HG03045 (cell line): ENCODE measurements at regions not wholly inside any gene's neighbourhood (a gene's known extent, or its start where the extent isn't known, plus 50 kb on each side); places are given as distances from the start of the nearest gene placed in this dataset.
A peak's percentile ranks its signal among the peaks of the same experiment; 100 is the strongest.

ENCODE experiments used
- ATAC-seq: cut with Tn5 transposase; IDR thresholded peaks from one replicate; pipeline ENCODE4 v1.9.1; 2021; ENCODE audit warnings: mild to moderate bottlenecking, moderate library complexity; ENCODE audit not compliant: unreplicated experiment

DNA sequence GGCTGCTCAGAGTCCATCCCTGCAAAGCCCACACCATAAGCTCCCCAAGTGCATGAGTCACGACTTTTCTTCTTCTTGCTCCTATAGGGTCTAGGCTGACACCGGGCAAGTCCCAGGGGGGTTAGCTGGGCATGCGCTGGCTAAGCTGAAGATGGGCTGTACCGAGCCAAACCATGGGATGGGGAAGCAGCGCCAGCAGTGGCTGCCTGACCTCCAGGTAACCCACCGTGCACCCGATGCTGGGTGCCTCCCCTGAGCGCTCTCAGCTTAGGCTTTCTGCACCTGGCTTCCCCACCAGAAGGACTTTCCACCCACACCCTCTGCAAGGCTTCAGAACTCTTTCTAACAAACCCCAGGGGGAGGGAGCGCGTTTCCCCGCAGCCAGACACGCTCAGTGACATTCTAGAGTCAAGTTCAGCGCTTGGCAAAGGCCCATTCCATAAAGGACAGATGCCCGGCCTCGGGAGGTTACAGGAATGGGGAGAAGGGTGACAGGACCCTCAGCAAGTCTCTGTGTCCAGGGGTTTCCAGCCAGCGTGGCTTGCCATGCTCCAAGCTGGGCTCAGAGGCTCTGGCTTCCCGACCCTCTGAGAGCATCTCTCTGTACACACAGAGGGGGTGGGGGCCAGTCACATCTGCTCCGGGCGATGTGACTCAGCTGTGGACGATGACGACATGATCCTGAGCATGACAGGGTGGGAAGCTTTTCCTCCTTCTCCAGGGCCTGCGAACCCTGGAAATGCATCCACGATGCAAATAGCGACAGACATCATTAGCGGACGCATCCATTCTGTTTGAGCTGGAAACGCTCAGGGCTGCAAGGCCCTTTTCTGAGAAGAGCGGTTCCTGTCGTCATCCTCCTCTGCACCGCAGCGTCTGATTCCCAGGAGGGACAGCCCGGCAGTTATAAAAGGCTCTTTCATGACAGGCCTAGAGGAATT is 107.8 kb downstream of the SIK1 start:
- no peak for ATAC-seq

DNA sequence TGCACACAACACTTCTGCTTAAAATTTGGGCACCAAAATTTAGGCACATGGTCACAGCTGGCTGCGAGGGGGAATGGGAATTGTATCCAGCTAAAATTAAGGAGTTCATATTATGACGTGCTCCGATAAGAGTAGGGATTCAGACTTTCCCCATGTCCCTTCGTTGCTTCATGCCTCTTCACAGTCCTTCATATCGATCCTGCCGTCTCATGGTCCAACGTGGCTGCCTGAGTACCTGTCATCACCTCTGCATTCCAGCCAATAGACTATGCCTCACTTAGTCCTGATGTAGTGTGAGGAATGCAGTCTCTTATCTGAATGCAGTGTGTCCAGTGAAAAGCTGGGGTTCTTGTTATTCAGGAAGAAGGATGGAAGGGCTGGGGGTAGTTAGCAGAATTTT is 108.6 kb downstream of the SIK1 start:
- ATAC-seq = no peak

DNA sequence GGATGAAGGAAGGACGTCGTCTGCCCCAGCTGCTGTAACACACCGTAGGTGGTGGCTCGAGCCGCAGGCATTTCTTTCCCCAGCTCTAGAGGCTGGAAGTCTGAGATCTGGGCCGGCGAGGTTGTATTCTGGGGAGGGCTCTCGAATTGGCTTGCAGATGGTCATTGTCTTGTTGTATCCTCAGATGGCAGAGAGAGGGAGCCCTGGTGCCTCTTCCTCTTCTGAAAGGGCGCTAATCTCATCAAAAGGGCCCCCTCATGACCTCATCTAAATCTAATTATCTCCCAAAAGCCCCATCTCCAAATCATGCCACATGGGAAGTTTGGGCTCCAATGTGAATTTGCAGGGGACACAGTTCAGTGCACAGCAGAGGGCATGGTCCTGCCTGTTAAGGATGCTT is 109.0 kb downstream of the SIK1 start:
- ATAC-seq = no peak

DNA sequence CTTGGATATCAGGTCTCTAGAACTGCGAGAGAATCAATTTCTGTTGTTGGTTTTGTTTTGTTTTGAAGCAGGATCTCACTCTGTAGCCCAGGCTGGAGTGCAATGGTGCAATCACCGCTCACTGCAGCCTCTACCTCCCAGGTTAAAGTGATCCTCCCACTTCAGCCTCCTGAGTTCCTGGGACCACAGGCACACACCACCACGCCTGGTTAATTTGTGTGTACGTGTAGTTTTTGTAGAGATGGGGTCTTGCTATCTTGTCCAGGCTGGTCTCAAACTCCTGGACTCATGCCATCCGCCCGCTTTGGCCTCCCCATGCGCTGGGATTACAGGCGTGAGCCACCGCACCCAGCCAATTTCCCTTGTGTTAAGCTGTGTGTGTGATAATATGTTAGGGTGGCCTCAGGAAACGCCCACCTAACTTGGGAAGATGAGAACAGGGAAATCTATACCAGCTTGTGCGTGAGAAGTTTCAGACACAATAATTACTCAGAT is 109.6 kb downstream of the SIK1 start:
- no peak for ATAC-seq

DNA sequence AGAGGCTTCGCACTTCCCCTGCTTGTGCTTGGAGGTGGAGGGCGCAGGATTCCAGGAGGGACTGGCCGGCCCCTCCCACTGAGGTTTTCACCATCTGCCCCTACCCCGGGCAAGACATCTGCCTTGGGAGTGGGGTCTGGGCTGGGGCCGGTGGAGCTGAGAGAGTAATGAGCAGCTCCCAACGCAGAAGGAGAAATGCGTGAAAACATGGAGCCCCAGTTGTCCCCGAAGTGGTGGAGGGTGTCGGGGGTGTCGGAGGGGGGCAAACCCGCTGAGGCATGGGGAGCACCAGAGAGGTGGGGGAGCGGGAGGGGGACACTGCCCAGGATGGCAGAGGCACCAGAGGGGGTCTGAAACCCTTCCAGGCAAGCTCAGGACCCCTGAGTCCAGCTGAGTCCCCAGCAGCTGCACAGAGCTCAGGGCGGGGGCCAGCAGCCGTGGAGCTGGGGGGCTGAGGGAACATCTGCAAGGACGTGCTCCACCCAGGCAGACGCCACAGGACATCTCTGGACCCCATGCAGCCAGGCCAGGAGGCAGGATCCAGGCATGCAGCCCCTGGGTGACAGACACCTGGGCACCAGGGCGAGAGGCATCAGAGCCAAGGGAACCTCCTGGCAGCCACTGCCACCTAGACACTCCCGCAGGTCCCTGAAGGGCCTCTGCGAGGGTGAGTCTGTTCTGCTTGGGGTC is 110.6 kb downstream of the SIK1 start:
- ATAC-seq = no peak

DNA sequence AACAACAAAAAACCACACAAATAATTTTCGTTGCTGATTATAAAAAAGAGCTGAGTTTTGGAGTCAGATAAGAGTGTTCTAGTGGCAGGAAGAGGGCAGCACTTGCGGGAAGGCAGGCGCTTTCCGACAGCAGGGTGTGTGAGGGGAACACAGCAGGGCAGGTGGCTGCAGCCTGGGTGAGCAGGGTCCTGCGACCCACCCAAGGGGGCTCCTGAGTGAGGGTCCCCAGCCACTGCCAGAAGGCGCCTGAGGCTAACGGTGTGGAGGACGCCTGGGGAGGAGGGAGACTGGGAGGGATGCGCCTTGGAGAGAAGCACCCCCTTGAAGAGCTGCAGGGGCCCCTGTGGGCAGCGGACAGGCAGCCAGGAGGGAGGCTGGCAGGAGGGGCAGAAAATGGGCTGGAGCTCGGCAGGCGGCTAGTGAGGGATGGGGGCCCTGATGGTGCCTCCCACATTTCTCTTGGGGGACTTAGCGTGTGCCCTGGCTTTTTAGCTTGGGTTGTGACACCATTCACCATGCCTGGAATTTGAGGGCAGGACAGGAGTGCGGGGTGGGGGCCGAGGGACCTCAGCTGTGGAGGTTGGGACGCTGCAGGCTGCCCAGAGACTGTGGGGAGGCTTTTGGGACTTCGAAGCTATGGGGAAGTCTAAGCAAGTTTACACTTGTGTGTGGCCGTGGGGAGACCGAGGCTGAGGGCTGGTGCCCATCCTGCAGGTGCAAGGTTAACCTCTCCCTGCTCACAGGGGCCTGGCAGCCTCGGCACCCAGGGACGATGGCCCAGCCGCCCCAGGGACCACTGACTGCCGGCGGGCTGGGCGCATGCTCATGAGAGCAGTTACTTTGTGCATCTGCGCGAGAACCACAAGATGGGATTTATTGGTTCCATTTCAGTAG is 111.4 kb downstream of the SIK1 start:
- no peak for ATAC-seq

DNA sequence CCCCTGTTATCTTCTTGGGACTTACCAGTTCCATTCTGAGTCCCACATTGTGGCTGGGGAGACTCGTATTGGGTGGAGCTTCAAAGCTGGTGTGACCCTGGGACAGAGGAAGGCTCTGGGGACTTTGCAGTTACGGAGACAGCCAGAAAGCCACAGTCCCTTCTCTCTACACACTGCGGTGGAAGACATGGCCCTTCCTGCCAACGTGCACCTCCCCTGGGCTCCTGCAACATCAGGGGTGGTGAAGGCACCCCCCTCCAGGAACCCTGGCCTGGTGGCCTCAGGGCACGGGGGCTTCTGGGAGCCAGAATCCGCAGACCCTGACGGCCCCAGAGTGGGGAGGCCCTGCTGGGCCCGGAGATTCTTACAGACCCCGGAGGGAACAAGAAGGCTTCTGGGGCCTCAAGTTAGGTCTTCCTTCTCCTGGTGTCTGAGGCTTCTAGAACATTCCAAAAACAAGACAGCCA is 113.0 kb downstream of the SIK1 start:
- ATAC-seq = no peak

DNA sequence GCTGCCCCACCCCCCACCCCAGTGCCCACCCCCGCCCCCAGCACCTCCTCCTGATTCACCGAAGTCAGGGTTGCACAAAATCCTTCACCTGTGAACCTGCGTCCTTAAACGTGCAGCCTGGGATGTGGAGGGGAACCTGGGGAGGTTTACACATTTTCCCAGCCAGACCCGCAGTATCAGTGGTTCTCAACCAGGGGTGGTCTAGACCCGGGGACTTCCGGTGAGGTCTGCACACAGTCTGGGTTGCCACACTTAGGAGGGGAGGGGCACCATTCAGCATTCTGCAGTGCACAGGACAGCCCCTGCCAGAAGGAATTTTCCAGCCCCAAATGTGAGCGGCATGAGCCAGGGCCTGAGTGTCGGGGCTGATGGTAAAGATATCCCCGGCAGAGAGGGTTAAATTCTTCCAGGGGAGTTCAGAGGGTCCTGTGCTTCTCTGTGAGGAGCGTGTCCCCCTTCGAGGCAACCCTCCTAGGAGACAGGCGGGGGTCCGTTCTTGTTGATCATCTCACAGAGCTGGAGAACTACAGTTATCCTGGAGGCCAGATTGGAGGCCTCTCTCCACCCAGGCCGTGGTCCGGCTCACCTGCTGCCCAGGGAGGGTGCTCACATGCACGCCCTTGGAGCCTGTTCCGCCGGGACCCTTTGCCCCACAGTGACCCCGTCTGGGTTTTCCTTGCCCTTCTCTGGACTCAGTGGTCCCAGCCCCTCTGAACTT is 113.6 kb downstream of the SIK1 start:
- ATAC-seq = no peak

DNA sequence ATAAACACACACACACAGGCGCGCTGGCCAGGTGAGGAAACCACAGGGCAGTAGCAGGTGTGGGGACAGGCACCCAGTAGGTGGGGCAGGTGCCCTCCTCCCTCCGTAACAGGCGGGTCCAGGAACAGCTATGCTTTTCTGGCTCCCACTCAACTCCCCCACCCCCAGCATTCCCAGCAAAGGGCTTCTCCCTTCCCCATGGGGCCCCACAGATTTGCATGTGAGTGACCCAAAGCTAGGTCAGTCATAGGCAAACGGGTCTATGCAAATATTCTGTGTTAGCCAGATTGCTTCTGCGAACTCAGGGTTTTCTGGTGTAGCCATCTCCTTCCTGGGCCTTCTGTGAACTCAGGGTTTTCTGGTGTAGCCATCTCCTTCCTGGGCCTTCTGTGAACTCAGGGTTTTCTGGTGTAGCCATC is 114.2 kb downstream of the SIK1 start:
- peak; percentile 51 for ATAC-seq

DNA sequence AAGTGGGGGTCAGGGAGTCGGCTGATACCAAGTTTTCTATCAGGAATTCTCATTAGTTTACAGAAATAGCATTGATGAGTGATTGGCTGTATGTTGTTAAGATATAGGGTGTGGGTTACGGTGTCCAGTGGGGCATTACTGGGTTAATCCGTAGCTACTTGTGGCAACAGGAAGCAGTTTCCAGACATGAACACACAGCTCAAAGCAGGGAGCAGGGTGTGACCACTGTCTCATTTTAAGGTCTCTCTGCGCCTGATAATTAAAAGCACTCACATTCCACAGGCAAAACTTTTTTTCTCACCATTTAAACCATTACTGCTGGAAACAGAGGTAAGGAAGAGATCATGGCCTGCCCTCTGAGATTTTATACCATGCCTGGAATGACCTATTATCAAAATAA is 114.9 kb downstream of the SIK1 start:
- ATAC-seq = no peak

DNA sequence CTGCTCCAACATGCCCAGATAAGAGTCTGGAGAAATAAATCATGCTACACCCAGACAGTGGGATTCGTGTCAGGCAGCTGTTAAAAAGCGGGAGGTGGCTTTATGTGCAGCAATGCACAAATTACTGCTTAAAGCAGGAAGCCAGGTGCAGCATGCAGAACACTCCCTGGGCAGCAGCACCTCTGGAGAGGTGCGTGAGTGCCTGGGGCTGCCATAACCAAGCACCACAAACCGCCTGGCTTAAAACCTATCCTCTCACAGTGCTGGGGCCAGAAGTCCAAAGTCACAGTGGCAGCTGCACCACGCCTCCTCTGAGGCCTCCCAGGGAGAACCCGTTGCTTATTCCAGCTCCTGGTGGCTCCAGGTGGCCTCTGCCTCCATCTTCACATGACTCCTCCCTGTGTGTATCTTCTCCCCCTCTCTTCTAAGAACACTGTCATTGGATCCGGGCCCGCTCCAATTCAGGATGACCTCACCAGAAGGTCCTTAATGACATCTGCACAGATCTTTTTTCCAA is 115.6 kb downstream of the SIK1 start:
- no peak for ATAC-seq

DNA sequence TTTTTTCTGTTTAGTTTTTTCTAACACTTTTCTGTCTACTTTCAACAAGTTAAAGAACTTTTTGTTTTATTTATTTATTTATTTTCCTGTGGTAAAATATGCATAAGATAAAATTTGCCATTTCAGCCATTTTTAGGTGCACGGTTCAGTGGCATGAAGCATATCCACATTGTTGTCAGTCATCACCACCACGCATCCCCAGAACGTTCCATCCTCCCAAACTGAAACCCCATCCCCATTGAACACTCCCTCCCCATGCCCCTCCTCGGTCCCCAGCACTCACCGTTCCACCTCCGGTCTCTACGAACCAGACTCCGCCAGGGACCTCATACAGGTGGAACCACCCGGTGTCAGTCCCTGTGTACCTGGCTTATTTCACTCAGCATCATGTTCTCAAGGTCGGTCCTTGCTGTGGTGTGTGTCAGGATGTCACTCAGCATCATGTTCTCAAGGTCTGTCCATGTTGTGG is 118.1 kb downstream of the SIK1 start:
- ATAC-seq = no peak

DNA sequence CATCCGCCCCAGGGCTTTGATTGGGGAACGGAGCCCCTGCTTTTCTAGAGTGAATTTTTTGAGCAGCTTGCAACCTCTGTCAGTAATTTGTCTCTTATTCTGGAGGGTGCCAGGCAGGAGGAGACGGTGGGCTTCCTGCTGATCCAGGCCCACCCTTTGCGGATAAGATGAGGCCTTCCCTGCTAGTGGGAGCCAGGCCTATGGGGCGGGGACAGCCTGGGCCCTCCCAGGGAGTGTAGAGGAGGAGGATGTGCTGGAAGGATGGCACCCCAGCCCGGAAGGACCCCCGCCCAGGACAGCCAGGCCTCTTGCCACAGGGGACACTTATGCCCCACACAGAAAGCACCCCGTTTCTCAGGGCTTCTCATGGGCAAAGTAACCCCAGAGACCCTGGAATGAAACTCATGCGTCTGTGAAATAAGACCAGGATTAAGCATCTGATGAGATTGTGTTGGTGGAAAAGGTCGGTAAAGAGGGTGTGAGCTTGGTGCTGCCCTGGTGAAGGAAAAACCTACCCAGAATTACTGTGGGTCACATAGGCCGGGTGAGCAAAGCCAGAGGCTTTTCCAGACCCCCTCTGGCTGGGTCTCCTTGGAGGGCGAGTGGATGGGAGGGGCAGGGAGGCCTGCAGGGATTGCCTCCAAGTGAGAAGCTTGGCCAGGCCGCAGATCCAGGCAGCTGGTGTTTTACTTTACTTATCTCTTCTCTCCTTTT is 118.7 kb downstream of the SIK1 start:
- ATAC-seq = no peak

DNA sequence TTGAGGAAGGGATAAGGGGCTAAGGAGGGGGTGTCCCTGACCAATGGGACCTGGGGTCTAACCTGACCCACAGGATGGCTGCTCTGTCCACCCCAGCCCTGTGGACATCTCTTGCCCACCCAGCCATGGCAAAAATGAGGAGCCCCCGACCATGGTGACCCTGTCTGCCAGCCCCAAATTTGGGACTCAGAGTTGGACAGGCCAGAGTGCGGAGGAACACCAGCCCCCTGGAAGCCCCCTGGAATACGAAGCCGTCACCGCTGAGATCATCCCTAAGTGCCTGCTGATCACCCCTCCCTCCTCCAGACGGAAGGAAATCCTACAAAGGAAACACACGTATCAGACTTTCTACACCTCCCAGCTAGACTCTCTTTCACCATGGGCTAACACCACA is 119.3 kb downstream of the SIK1 start:
- no peak for ATAC-seq

DNA sequence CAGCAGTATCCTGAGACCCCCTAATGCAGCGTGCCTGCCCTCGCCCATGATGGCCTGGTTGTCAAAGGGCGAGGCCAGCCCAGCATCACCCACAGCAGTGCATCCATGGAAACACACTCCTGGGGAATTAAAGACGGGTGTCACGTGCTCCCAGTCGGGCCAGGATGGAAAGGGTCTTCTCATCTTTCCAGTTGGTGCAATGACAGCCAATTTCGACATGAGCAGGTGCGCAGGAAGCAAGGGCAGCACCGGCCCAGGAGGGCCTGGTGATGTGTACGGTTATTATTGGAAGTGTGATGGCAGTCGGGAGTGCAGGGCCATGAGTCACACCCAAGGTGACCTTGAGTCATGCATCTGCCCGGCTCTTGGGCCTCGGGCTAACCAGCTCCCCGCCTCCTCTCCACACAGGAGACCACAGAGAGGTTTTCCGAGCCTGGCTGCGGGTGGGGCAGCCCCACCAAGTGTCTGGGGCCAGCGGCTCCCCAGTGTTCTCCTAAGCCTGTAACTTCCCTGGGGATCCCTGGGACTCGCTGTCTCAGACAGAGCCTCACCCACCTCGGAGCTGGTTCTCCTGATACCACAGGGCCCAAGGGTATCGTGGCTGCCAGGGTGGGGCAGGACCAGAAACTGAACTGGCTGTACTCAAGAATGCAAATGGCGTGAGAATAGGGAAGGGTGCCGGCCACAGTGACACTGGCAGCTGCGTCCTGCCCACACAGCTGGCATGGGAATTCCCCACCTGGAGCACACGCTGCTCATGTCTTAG is 119.8 kb downstream of the SIK1 start:
- ATAC-seq = peak; percentile 63

DNA sequence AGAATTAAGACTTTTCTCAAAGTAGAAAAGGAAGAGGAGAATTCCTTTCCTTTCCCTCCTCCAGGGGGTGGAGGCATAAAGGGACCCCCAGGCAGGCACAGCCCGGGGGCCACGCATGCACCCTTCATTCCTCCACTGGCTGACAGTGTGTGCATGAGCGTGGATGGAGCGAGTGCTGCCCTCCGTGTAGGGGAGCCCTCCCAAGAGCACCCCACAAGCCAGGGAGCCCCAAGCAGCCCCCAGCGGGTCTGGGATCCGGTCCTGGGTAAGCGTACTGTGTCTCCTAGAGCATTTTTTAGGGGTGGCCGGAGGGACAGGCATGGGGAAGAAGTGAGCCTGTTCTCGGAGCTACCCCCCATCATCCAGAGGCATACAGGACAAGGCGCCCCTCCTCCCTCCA is 120.5 kb downstream of the SIK1 start:
- no peak for ATAC-seq

DNA sequence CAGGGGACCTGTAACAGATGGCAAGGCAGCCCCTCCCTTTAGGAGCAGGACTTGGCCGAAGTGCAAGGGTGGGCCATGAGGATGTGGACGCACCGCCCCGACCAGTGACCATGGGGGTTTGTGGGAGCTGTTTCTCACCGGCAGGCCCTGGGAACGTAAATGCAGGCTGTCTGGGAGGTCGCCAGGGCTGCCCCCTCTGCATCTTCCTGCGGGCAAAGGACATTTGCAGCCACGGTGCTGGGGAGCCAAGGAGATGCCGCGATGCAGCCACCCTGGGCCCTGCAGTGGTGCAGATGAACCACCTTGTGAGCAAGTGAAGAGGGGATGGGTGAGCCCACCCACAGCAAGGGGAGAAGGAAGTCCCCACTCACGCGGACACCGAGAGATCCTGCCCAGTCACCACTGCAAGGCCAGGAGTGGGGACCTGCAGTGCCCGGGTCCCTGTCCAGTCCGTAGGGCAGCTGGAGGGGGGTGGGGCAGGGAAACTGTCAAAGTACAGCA is 121.1 kb downstream of the SIK1 start:
- ATAC-seq = no peak

DNA sequence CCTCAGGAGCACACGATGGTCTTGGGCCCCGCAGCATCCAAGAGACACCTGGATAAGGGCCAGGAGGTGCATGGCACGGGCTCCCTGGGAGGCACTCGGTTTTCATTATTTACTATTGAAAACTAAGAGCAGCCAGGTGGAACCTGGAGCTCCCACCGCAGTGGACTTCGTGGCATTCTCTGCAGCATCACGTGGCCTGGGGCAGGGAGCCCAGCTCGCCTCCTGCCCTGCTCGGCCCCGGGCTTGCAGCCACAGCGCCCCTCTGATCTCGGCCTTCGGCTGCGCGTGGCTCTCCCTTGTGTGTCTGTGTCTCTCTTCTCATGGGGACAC is 121.6 kb downstream of the SIK1 start:
- ATAC-seq = no peak
